Transverse colon (tissue), 4 donors: ENCODE measurements at regions not wholly inside any gene's neighbourhood (a gene's known extent, or its start where the extent isn't known, plus 50 kb on each side); places are given as distances from the start of the nearest gene placed in this dataset.

Experiments used
- POLR2A ChIP-seq: fragments of 450-650 bp; IDR thresholded peaks from one replicate; pipeline ENCODE4 v1.6.1; 2016; ENCODE audit warnings: antibody characterized with exemption, mild to moderate bottlenecking, moderate library complexity
- POLR2AphosphoS5 ChIP-seq, 3 donors: sonication (generic); formaldehyde crosslinking; IDR thresholded peaks; one replicate each; pipeline ENCODE4 v1.6.1; 2016; ENCODE audit warnings: antibody characterized with exemption in 3 of 3
- TF ChIP-seq, protein P1 (sequence below), 5 experiments: fragments of 200-600 bp in 3 of 5; fragments of 450-650 bp in 2 of 5; sonication (generic) in 3 of 5; IDR thresholded peaks; 1 replicate in 2 of 5; 2 replicates in 3 of 5; pipeline ENCODE4 v1.5.1; 2016 to 2017; ENCODE audit warnings: antibody characterized with exemption in 5 of 5, inconsistent platforms in 3 of 5, mild to moderate bottlenecking in 2 of 5, moderate library complexity in 1 of 5

GRCh38 chr11:128148208-128148607 is 439.1 kb downstream of the ETS1 start:
- TF ChIP-seq, protein P1, sequence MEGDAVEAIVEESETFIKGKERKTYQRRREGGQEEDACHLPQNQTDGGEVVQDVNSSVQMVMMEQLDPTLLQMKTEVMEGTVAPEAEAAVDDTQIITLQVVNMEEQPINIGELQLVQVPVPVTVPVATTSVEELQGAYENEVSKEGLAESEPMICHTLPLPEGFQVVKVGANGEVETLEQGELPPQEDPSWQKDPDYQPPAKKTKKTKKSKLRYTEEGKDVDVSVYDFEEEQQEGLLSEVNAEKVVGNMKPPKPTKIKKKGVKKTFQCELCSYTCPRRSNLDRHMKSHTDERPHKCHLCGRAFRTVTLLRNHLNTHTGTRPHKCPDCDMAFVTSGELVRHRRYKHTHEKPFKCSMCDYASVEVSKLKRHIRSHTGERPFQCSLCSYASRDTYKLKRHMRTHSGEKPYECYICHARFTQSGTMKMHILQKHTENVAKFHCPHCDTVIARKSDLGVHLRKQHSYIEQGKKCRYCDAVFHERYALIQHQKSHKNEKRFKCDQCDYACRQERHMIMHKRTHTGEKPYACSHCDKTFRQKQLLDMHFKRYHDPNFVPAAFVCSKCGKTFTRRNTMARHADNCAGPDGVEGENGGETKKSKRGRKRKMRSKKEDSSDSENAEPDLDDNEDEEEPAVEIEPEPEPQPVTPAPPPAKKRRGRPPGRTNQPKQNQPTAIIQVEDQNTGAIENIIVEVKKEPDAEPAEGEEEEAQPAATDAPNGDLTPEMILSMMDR (IDR thresholded peaks at IDR 0.05), result no peak
- TF ChIP-seq POLR2AphosphoS5 (IDR thresholded peaks at IDR 0.05), result no peak
- TF ChIP-seq POLR2A, result no peak
